HCT116 (cell line): ENCODE measurements at regions not wholly inside any gene's neighbourhood (a gene's known extent, or its start where the extent isn't known, plus 50 kb on each side); places are given as distances from the start of the nearest gene placed in this dataset.

Experiments
- CBX3 ChIP-seq: IDR thresholded peaks from 2 replicates; pipeline ENCODE4 v1.6.1; 2012; ENCODE audit warnings: low read depth
- CTCF ChIP-seq, 3 experiments: fragments of 200-600 bp in 1 of 3; sonication (generic) in 1 of 3; IDR thresholded peaks in 2 of 3; conservative IDR thresholded peaks in 1 of 3; 2 replicates each; pipeline ENCODE4 v1.5.1; 2012 to 2017; ENCODE audit warnings: low read depth in 2 of 3, low read length in 2 of 3, antibody characterized with exemption in 1 of 3, borderline replicate concordance in 1 of 3, control low read depth in 1 of 3, mild to moderate bottlenecking in 1 of 3, mixed read lengths in 1 of 3, mixed run types in 1 of 3, moderate library complexity in 1 of 3; ENCODE audit not compliant: insufficient read depth in 1 of 3
- EZH2phosphoT487 ChIP-seq: fragments of 200-600 bp; IDR thresholded peaks from 2 replicates; pipeline ENCODE4 v1.6.1; 2018; ENCODE audit warnings: antibody characterized with exemption, borderline replicate concordance
- POLR2A ChIP-seq: IDR thresholded peaks from 2 replicates; pipeline ENCODE4 v1.7.0; 2011; ENCODE audit warnings: borderline replicate concordance; ENCODE audit not compliant: insufficient read depth, insufficient read length; ENCODE audit errors: extremely low read depth
- POLR2AphosphoS5 ChIP-seq: IDR thresholded peaks from 2 replicates; pipeline ENCODE4 v1.6.1; 2011; ENCODE audit warnings: mild to moderate bottlenecking, low read depth, low read length, moderate library complexity
- YY1 ChIP-seq: IDR thresholded peaks from 2 replicates; pipeline ENCODE4 v1.6.1; 2011; ENCODE audit warnings: low read length, low read depth, moderate library complexity, mild to moderate bottlenecking; ENCODE audit not compliant: insufficient replicate concordance; ENCODE audit errors: extremely low read depth
- ZBTB33 ChIP-seq: IDR thresholded peaks from 2 replicates; pipeline ENCODE4 v1.6.1; 2011; ENCODE audit warnings: mild to moderate bottlenecking, low read length, moderate library complexity; ENCODE audit not compliant: insufficient replicate concordance; ENCODE audit errors: extremely low read depth
- ZNF274 ChIP-seq: fragments of 200-500 bp; sonication (Bioruptor generic); IDR thresholded peaks from 2 replicates; pipeline ENCODE4 v1.6.1; 2014; ENCODE audit warnings: mild to moderate bottlenecking, low read depth, low read length, inconsistent platforms

- no peak for TF ChIP-seq CBX3
- no peak for TF ChIP-seq CTCF (IDR thresholded peaks at IDR 0.05 in 2 of 3, conservative IDR thresholded peaks at IDR 0.05 in 1 of 3; ENCODE audit: borderline replicate concordance in 1 of 3, insufficient read depth in 1 of 3, low read depth in 2 of 3, low read length in 2 of 3)
- TF ChIP-seq POLR2A: no peak
- TF ChIP-seq ZBTB33: no peak
- no peak for TF ChIP-seq POLR2AphosphoS5
- no peak for TF ChIP-seq EZH2phosphoT487
- TF ChIP-seq YY1: no peak
- no peak for TF ChIP-seq ZNF274
Measured at GRCh38 chr5:166022065-166022464, 2269.4 kb upstream of the WWC1 start.
